22Rv1 (cell line): ENCODE measurements at regions not wholly inside any gene's neighbourhood (a gene's known extent, or its start where the extent isn't known, plus 50 kb on each side); places are given as distances from the start of the nearest gene placed in this dataset.

Experiments used
- H3K27ac ChIP-seq: fragments of 450-650 bp; 2 replicates; pipeline ENCODE4 v1.5.1; 2017
- CTCF ChIP-seq: fragments of 450-650 bp; IDR thresholded peaks from 2 replicates; pipeline ENCODE4 v1.5.1; 2017; ENCODE audit warnings: mild to moderate bottlenecking
- ZFX ChIP-seq: fragments of 450-650 bp; IDR thresholded peaks from 2 replicates; pipeline ENCODE4 v1.6.1; 2017; ENCODE audit warnings: antibody characterized with exemption, borderline replicate concordance

- no peak for TF ChIP-seq ZFX
- TF ChIP-seq CTCF = no peak
These were observed 203.1 kb downstream of the INSIG2 start for GRCh38 chr2:118291251-118291880.

DNA sequence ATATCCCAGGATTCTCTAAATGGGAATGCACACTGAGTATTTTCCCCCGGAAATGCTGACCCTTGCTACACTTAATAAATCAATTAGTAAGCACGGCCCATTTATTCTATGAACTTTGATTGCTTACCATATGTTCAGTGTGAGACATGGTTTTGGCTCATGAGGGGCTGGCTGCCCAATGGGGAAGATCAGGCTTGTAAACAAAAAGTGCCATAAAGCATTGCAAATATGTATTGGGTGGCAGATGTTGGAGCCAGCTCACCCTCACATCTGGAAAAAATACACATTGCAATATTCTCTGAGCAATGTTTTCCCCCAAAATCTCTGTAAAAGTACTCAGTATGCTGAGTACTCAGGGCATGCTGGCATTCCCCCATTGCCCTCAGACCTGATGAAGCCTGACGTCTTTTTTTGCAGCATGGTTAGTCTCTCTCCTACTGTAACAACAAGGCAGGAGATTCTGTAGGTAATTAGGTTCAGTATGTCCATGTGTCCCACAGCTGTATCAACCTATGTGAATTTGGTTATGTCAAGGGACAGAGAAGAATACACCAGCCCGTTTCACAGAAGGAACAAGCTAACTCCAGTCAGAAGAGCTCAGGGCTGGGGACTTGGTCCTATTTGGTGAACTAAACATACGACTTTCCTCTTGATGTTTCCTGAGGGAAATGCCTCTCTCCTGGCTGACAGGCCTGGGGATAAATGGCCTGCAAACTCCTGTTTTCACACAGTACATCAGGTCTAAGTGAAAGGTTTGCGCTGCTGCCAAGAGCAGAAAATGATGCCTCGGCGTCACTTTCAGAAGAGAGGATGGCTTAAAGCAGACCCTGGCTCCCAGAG lies 202.4 kb downstream of the INSIG2 start:
- TF ChIP-seq ZFX = no peak
- TF ChIP-seq CTCF = no peak
- no peak overlapping the region for H3K27ac ChIP-seq

More at GRCh38 chr2:118291251-118291880, 203.1 kb downstream of the INSIG2 start:
- no peak overlapping the region for H3K27ac ChIP-seq

DNA sequence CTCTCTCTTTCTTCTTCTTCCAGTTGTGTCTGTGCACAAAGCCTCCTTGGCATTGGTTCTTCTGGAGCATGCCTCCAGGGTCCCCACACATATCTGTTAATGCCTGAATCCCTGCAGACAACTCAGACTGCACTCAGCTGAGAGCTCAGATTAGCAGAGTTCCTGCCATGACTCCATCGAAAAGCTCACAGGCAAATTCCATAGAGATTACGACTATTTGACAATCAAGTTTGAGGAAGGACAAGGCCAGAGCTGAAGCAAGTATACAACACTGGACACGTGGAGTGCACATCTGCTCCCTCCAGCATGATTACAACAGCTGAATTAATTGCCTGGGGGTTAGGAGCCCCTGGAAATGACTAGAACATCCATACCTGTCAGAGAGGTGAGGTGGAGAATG lies 190.7 kb downstream of the INSIG2 start:
- no peak for TF ChIP-seq ZFX
- TF ChIP-seq CTCF = no peak
- H3K27ac ChIP-seq = no peak overlapping the region

GRCh38 chr2:118278046-118278445 lies 189.8 kb downstream of the INSIG2 start:
- no peak overlapping the region for H3K27ac ChIP-seq
- TF ChIP-seq ZFX (no peak), CTCF (no peak)

- no peak overlapping the region for H3K27ac ChIP-seq
- no peak for TF ChIP-seq ZFX
- TF ChIP-seq CTCF = no peak
These were observed 186.7 kb downstream of the INSIG2 start for GRCh38 chr2:118274841-118275510.

GRCh38 chr2:118272391-118272790 lies 184.1 kb downstream of the INSIG2 start:
- TF ChIP-seq ZFX (no peak), CTCF (no peak)
- H3K27ac ChIP-seq = no peak overlapping the region
